ENCODE measurements at regions not wholly inside any gene's neighbourhood (a gene's known extent, or its start where the extent isn't known, plus 50 kb on each side); places are given as distances from the start of the nearest gene placed in this dataset.

DNA sequence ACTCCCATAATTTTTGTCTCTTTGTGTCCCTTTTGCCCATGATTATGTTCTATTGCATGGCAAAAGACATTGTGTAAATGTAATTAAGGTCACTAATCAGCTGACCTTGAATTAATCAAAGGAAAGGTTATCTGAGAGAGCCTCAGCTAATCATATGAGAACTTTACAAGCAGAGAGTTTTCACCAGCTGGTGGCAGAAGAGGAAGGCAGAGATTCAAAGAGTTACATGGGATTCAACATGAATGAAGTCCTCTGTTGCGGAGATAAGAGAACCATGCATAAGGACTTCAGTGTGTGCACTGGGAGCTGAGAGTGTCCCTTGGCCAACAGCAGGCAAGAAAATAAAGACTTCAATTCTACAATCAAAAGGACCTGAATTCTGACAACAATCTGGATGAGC lies 494.1 kb upstream of the ARID1B start:
- DNase-seq (ENCODE audit: low read depth): no peak

DNA sequence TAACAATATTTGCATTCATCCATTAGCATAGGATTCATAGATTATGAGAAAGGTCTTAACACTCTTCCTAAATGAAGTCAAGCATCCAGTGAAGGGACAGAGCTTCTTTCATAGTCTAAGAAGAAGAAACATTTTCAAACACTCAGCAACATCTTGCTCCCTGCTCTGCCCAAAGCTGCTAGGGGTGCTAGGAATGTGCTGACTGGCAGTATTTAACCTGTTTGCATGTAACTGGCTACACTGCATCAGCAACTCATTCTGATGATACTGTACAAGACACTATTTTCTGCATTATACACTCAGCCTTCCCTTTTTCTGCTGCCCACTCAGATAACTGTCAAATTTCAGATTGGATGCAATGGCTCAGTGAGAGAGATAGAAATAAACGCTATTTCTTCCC lies 495.1 kb upstream of the ARID1B start:
- DNase-seq (ENCODE audit: low read depth): no peak

DNA sequence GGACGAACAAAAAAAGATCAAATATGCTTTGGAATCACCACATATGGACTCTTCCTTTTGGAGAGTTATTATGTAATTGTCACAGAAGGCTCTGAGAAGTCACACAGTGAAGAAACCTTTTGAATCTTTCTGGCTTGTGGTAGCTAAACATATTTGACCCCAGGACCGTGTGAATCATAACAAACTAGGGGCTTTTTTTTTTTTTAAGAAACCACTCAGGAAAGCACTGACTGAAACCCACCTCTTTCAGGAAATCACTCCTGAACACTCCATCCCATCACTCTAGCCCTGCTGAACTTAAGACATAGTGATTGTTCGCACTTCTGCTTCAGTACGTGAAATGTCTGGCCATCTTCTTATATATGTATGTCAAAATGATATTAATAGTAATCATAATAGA lies 495.9 kb upstream of the ARID1B start:
- DNase-seq (ENCODE audit: low read depth): no peak

DNA sequence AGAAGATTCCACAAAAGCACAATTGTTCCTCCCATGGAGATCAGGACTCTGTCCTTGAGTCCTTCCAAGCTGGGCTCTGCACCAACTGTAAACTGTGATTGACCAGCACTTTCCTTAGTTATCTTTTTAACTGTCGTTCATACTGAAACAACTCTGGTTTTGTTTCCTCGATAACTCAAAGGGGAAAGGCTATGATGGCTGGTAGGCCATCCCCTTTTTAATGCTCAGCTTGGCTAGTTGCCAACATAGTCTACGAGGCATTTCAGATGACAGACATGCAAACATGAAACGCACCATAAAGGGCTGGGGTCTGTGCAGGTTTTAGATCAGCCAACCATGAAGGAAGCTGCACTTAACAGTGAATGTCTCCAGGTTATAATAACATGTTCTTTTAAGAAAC lies 497.1 kb upstream of the ARID1B start:
- DNase-seq (ENCODE audit: low read depth): no peak

DNA sequence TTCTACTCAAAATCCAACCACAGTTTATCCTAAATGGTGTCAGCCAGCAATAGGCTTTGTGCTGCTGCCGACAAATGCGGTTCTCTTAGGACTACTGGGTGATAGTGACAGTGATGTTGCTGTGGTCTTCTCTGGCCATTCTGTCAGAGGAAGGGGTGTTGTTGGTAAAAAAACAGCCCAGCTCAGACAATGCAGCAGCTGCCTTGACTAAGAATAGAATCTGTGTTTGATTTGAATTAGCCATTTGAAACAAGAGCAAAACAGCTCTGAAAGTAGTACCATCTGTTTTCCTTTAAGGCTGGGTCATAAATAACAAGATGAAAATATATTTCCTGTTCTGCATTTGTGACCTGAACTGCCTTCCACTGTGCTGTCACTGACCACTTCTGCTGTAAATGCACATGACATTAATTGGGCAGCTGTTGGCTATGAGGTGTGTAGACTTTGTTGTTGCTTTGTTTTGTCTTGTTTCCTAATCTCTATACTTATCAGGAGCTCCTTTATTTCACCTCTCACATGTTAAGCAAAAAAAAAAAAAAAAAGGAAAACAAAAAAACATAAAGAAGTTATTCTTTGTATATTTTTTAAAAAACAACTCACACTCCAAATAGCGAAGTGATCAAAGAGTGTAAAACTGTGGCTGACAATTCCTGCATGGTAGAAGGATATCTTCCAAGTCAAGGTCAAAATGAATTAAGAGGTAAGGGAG lies 497.8 kb upstream of the ARID1B start:
- DNase-seq (ENCODE audit: low read depth): peak; percentile 8

DNA sequence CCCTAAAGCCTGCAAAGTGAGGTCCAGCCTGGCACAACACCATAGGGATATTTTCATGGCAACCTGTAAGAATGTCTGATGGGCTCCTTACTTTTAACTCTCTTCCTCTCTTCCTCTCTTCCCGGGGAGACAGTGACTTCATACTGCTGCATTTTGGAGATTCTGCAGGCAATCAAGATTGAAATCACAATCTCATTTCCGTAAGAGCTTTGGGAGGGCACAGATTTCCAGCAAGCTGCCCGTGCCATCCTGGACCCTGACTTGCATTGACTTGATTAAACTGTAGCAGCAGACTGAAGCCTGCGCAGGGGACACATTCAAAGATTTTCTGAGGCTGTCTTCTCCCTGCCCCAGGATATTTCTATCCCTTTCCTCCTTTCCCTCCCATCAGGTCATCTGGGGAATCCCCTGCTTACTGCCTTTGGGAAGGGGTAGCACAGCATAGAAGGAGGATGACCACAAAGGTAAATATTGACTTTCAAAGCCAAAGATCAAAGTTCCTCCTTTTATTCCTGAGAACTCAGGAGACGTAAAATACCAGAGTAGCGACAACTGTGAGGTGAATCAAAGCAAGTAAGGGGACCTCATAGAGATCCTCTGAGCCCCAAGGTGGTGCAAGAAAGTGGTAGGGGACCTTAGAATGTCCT lies 504.0 kb upstream of the ARID1B start:
- DNase-seq (ENCODE audit: low read depth): no peak

DNA sequence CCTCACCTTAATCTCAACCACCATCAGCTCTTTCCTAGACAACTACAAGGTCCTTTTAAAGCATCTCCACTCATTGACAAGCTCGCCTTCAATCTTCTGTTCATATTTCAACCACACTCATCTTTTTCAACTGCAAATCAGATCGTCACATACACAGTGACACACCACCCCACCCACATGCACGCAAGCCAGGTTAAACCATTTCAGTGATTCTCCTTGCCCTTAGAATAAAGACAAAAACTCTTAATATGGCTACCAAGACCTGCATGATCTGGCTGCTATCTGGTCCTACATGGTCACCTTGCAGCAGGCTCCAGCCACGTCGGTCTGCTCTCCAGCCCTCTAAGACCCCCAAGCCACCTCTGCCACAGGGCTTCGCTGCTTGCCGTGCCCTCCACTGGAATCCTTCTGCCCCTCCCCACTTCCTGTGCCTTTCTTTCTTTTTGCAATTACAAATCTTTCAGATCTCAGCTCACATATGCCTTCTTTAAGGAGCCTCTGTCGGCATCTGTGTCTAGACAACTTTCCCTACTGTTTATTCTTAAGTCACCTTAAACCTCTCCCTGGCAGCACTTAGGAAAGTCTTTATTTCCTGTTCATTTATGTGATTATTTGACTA lies 507.3 kb upstream of the ARID1B start:
- DNase-seq (ENCODE audit: low read depth): no peak

DNA sequence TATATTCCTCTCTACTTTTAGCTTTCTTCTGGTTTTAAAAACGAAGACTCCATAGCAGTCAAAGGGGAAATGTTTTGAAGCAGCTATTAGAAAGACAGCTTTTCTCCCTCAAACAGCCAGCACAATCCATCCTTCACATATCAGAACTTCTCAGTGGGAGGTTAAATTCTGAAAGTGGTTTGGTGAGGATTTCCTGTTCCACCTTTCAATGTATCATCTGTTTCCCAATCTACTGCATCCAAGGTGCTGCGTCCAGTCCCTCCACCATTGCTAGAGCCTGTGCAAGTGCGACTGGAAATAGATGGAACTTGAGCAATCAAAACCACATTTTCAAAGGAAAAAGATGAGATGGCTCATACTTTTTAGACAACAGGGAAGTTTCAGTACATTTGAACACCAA lies 508.3 kb upstream of the ARID1B start:
- no peak for DNase-seq (ENCODE audit: low read depth)

DNA sequence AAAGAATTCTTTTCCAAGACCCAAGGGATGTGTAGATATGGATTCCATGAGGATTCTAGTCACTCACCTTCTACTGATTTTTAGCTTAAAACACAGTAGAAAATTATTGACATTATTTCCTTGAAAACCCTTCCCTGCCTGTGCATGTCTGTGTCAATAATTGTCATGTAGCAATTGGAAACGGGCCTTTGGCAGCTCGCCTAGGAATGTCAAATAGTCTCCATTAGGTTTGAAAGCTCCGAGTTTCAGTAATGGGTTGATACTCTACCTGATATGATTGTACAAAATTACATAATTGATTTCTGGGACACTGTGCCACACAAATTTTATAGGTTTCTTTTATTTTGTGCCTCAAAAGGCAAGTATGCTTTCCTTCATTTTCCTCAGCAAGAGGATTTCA lies 515.2 kb upstream of the ARID1B start:
- DNase-seq (ENCODE audit: low read depth): no peak

DNA sequence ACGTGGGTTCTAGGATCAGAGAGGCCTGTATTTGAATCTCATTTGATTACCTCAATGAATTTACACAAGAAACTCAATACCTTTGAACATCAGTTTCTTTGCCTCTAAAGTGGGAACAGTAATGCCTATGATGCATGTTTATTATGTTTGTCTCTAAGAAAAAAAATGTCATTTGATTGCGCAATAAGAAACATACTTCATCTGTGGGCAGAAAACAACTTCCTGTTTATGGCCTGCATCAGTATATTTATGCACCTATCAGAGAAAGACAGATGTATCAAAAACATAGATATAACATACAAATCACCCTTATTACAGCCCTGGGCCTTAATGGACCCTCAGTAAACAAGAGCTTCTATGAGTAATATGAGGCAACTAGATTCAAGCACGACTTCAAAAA lies 516.4 kb upstream of the ARID1B start:
- no peak for DNase-seq (ENCODE audit: low read depth)

DNA sequence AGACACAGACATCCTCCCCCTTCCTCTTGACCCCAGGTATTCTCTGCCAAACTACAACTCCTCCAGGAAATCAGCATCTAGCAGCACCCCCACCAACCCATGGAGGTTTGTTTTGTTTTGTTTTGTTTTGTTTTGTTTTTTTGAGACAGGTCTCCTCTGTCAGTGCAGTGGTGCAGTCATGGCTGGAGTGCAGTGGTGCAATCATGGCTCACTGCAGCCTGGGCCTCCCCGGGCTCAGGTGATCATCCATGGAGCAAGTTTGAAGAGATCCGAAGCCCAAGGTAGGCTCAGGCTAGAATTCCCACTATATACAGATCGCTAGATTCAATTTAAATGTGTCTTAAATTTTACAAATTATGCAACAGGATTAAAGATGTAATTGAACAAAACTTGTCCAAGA lies 518.2 kb upstream of the ARID1B start:
- no peak for DNase-seq (ENCODE audit: low read depth)

DNA sequence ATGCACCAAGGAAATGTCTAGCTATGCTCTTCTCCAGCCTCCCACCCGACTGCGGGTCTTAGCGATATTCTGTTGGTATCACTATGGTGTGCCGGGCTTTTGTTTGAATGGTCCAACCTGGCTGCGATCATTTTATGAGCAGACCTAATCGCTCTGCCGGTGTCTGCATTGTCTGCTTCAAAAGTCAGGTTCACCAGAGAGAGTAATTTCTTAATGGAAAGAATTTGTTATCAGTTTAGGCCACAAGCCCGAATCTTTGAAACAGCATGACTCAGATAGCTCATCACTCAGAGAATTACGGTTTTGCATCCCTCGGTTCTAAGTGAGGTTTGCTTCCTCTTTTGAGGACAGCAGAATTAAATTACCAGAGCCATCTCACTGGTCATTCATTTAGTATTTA lies 521.0 kb upstream of the ARID1B start:
- no peak for DNase-seq (ENCODE audit: low read depth)

DNA sequence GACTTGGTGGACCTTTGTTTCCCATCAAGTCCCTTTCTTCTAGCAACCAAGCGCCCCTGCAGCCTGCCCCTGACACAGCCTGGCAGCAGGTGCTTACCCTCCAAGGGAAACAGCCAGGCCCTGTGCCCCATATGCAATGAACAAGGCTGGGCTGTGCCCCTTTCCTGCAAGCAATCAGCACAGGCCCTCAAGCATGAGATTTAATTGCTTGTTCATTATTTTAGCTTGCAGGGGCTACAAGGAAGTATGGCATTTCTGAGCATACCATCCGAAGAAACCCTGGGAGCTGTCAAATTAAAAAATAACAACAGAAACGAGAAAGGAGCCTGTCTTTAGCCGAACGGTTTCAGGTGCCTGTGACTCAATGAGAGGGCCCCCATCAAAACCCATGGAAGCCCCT lies 522.9 kb upstream of the ARID1B start:
- no peak for DNase-seq (ENCODE audit: low read depth)

DNA sequence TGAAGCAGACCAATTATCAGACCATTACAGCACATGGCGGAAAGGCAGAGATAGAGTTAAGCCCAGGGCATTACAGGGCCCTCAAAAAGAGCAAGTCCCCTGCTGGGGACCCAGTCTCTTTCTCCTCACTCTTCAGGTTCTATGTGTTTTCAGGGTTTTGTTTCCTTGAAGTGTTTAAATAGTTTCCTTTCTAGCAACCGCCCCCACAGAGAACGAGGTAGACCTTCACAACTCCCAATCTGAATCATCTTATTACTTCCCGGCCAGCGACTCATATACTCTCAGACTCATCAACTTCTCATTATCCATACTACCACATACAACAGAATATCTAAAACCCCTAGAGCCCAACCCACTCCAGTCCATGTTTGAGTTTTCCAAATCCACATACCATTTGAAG lies 526.6 kb upstream of the ARID1B start:
- DNase-seq (ENCODE audit: low read depth): no peak

DNA sequence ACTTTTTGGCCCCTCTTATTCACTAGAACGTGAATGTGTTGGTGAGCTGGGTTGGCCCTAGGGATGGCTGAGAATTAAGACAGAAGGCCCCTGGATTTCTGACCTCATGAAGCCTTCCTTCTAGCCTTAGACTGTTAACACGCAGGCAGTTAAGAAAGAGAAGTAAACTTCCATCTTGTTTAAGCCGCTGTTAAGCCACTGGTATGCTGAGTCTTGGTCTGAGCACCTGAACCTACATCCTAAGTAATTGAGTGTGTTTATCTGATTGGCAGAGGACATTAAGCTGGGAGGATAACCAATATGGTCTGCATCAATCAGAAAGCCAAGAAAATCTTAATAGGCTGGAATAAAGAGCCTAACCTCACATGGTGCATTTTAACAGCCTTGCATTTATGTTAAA lies 535.0 kb upstream of the ARID1B start:
- DNase-seq (ENCODE audit: low read depth): no peak

DNA sequence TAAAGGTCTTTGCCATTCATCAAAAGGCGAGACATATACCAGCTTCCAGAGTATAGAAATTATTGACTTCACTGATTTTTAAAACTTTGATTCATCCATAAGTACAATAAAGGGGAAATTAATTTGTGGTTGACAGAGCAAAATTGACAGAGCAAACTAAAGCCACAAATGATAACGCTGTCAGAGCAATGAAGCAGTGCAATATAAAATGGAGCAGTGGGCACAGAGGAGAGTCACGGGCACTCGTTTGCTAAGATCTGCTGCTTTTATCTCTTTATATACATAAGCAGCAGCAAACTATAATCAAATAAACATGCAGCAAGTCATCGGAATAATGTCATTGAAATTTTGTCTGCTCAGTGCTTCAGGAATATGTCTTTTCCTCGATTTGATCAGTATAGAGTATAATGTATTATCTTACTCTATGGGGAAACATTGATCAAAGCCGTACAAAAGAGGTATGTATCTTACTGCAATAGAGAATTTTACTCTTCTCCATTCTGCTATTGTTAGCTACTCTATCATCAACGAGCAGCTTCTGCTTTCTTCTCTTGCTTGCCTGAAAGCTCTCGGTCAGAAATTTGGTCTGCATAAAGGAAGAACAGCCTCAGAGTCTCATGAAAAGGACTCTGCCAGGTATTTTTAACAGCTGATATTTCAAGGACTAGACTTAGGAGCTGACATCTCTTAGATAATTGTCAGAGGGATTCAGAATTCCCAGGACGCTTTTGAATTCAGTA lies 546.0 kb upstream of the ARID1B start:
- no peak for DNase-seq (ENCODE audit: low read depth)

DNA sequence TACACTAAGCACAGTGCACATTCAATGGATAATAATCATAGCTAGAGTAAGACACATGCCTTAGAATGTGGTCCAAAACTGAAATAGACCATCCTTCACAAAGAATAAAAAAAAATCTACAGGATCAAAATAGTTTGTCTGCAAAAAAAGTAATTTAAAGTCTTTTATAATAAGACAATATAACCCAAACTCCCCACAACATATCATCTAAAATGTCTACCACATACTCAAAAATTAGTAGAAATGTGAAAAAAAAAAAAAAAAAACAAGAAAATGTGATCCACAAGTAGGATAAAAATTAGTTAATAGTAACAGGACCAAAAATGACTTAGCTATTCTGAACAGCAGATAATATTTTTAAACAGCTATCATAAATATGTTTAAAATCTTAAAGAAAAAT lies 557.2 kb upstream of the ARID1B start:
- DNase-seq (ENCODE audit: low read depth): no peak

DNA sequence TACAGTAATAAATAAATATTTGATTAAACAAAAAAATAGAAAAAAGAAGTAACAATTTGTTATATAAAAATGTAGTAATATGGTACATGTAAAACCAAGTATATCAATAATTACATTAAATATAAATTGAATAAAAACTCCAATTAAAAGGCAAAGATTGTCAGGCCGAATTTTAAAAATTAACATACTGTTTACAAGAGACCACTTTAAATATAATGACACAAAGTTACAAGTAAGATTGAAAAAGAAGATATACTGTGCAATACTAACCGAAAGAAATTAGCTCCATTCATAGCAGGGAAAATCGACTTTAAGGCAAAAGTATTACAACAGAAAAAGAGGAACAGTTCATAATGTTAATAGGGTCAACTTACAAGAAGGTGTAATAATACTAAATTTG lies 571.5 kb upstream of the ARID1B start:
- no peak for DNase-seq (ENCODE audit: low read depth)

DNA sequence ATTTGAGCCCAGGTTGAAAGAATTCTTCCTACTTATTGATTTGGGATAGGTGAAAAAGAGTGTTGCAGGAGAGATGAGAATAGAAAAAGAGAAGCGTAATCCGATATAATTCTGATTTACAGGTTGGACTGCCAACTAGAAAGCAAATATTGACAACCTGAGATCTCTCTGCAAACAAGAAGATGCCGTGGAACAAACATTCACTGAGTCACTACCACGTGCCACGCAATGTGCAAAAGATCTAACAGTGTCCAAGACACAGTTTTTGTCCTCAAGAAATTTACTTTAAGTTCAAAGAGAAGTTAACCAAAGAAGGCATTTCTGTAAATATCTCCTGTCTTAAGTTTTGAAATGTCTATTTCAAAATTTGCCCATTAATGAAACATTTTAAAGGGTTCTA lies 578.0 kb upstream of the ARID1B start:
- no peak for DNase-seq (ENCODE audit: low read depth)

DNA sequence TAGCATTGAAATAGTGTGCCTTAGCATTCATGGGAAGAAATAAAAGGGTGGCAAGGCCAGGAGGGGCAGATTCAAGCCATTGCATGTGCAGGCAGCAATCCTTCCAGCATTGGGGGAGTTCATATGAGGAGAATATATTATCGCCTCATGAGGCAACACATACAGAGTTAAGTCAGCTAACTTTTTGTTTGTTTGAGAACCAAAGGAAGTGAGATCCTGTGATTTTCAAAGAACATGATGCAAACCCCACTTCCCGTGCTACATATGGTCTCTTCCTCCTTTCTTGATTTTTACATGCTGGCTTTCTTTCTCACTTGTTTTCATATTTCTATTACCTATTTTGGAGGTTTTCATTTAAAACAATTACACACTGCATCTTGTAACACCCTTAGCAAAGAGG lies 579.7 kb upstream of the ARID1B start:
- DNase-seq (ENCODE audit: low read depth): no peak

DNA sequence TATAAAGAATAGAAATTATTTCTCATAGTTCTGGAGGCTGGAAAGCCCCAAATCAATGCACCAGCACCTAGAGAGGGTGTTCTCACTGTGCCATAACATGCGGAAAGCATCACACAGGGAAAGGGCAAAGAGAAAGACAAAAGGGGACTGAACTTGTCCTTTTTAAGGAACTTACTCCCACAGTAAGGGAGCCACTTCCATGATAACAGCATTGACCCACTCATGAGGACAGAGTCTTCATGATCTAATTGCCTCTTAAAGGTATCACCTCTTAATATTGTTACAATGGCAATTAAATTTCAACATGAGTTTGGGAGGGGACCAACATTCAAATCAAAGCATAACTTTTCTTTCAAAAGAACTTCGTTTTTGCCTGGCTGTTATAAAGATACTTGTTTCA lies 582.2 kb upstream of the ARID1B start:
- DNase-seq (ENCODE audit: low read depth): no peak

DNA sequence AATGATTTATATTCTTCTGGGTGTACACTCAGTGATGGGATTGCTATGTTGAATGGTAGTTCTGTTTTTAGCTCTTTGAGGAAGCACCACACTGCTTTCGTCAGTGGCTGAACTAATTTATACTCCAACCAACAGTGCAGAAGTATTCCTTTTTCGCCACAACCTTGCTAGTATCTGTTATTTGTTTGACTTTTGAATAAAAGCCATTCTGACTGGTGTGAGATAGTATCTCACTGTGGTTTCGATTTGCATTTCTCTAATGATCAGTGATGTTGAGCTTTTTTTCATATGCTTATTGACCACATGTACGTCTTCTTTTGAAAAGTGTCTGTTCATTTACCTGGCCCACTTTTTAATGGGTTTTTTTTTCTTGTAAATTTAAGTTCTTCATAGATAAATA lies 583.8 kb upstream of the ARID1B start:
- DNase-seq (ENCODE audit: low read depth): no peak

DNA sequence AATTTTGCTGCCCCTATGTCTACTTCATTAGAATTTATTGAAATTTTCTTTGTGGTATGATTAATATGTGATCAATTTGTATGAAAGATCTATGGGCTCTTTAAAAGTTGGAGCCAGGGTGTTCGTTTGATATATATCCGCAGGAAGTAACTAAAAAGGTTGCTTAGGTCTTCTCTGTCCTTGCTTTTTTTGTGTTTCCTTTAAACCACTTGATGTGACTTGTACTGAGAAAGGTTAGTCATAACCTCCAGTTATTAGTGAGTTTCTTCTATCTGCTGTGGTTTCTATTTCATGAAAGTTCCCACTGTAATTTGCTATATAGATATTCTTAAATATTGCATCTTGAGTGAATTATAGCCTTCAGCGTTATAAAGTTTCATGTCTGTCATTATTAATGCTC lies 585.3 kb upstream of the ARID1B start:
- no peak for DNase-seq (ENCODE audit: low read depth)
